Cerebellar cortex (tissue), 1 donor: ENCODE measurements at regions not wholly inside any gene's neighbourhood (a gene's known extent, or its start where the extent isn't known, plus 50 kb on each side); places are given as distances from the start of the nearest gene placed in this dataset.

Experiments
- DNase-seq: peaks from one replicate; pipeline ENCODE4 v3.0.0-alpha.2; 2015; ENCODE audit warnings: low spot score

- DNase-seq, result no peak
Observed at GRCh38 chr1:173422456-173422976, 54.6 kb upstream of the PRDX6 start.

- DNase-seq, result no peak
Observed at GRCh38 chr1:173423291-173423690, 53.8 kb upstream of the PRDX6 start.

GRCh38 chr1:173424143-173424542 lies 53.0 kb upstream of the PRDX6 start:
- no peak for DNase-seq

GRCh38 chr1:173424782-173425407 lies 52.2 kb upstream of the PRDX6 start:
- DNase-seq, result no peak

GRCh38 chr1:173426057-173426456 lies 51.1 kb upstream of the PRDX6 start:
- DNase-seq, result no peak

GRCh38 chr1:173427146-173428054 lies 49.7 kb upstream of the PRDX6 start:
- DNase-seq, result no peak
